Astrocyte (in vitro differentiated cells and primary cell): ENCODE measurements at regions not wholly inside any gene's neighbourhood (a gene's known extent, or its start where the extent isn't known, plus 50 kb on each side); places are given as distances from the start of the nearest gene placed in this dataset.

Source experiments
- DNase-seq: peaks from one replicate; pipeline ENCODE4 v3.0.0-alpha.2; 2010; ENCODE audit warnings: low read depth
- FAIRE-seq: peaks from 2 replicates; lab custom pipeline; 2011; peaks lifted over from hg19 to GRCh38; lab: Jason Lieb, UNC
- H2AFZ ChIP-seq: 2 replicates; pipeline ENCODE4 v1.6.0; 2012; ENCODE audit warnings: low read depth, low read length, inconsistent platforms
- H3K27ac ChIP-seq: 2 replicates; pipeline ENCODE4 v1.5.1; 2011; ENCODE audit warnings: low read depth, low read length, inconsistent platforms
- H3K27me3 ChIP-seq: 2 replicates; pipeline ENCODE4 v1.6.0; 2011; ENCODE audit warnings: low read length, inconsistent platforms; ENCODE audit not compliant: insufficient read depth
- H3K36me3 ChIP-seq: 2 replicates; pipeline ENCODE4 v1.5.1; 2011; ENCODE audit warnings: low read length, inconsistent platforms; ENCODE audit not compliant: insufficient read depth
- H3K4me1 ChIP-seq: 2 replicates; pipeline ENCODE4 v1.5.1; 2011; ENCODE audit warnings: low read length, inconsistent platforms; ENCODE audit not compliant: insufficient read depth
- H3K4me2 ChIP-seq: 2 replicates; pipeline ENCODE4 v1.6.0; 2012; ENCODE audit warnings: low read length, inconsistent platforms
- H3K4me3 ChIP-seq: 2 replicates; pipeline ENCODE4 v1.5.1; 2011; ENCODE audit warnings: low read depth, mild to moderate bottlenecking, low read length, inconsistent platforms; ENCODE audit not compliant: insufficient read depth
- H3K79me2 ChIP-seq: 2 replicates; pipeline ENCODE4 v1.6.0; 2012; ENCODE audit warnings: mild to moderate bottlenecking, low read length, inconsistent platforms; ENCODE audit not compliant: insufficient read depth
- H3K9ac ChIP-seq: 2 replicates; pipeline ENCODE4 v1.6.0; 2012; ENCODE audit warnings: mild to moderate bottlenecking, low read length, inconsistent platforms
- H3K9me3 ChIP-seq: 2 replicates; pipeline ENCODE4 v1.5.1; 2012; ENCODE audit warnings: low read depth, mild to moderate bottlenecking, low read length, inconsistent platforms; ENCODE audit not compliant: insufficient read depth
- H4K20me1 ChIP-seq: 2 replicates; pipeline ENCODE4 v1.6.0; 2012; ENCODE audit warnings: low read length, inconsistent platforms; ENCODE audit not compliant: insufficient read depth
- H3K27ac Mint-ChIP-seq: one replicate; pipeline ENCODE4 v1.8.0; 2021; ENCODE audit warnings: mild to moderate bottlenecking, mixed read lengths; ENCODE audit not compliant: unreplicated experiment
- H3K27me3 Mint-ChIP-seq: one replicate; pipeline ENCODE4 v1.8.0; 2021; ENCODE audit warnings: low read depth, mixed read lengths; ENCODE audit not compliant: unreplicated experiment
- H3K36me3 Mint-ChIP-seq: one replicate; pipeline ENCODE4 v1.8.0; 2021; ENCODE audit warnings: low read depth, mixed read lengths; ENCODE audit not compliant: unreplicated experiment
- H3K4me1 Mint-ChIP-seq: one replicate; pipeline ENCODE4 v1.8.0; 2021; ENCODE audit warnings: low read depth, mixed read lengths; ENCODE audit not compliant: unreplicated experiment
- H3K4me3 Mint-ChIP-seq: one replicate; pipeline ENCODE4 v1.8.0; 2021; ENCODE audit warnings: mild to moderate bottlenecking, moderate library complexity, mixed read lengths; ENCODE audit not compliant: unreplicated experiment
- H3K9me3 Mint-ChIP-seq: one replicate; pipeline ENCODE4 v1.8.0; 2021; ENCODE audit warnings: mild to moderate bottlenecking, mixed read lengths; ENCODE audit not compliant: unreplicated experiment
- CTCF ChIP-seq: IDR thresholded peaks from 2 replicates; pipeline ENCODE4 v1.5.1; 2011; ENCODE audit warnings: low read depth, mild to moderate bottlenecking, inconsistent platforms, low read length, moderate library complexity; ENCODE audit not compliant: insufficient read depth
- EZH2 ChIP-seq: IDR thresholded peaks from 2 replicates; pipeline ENCODE4 v1.6.1; 2012; ENCODE audit warnings: mild to moderate bottlenecking, low read length, inconsistent platforms; ENCODE audit not compliant: insufficient read depth

GRCh38 chr9:81145331-81145963 lies 543.9 kb downstream of the TLE1 start:
- DNase-seq = peak; percentile 21
- peaks cover 4% of the 10 kb centered on the region for H3K4me1 Mint-ChIP-seq
- H3K27ac Mint-ChIP-seq = no peak overlapping the region

GRCh38 chr9:81141961-81142360 lies 547.4 kb downstream of the TLE1 start:
- FAIRE-seq = no peak
- no peak for DNase-seq
- Histone ChIP-seq H3K4me1 (peaks cover 14% of the 10 kb centered on the region), H3K9ac (no peak overlapping the region), H4K20me1 (no peaks in the 10 kb centered on the region), H3K27ac (no peak overlapping the region), H3K27me3 (peaks cover 2% of the 10 kb centered on the region), H3K79me2 (no peaks in the 10 kb centered on the region), H2AFZ (no peak overlapping the region), H3K4me2 (no peak overlapping the region), H3K36me3 (no peaks in the 10 kb centered on the region), H3K4me3 (no peak overlapping the region), H3K9me3 (no peaks in the 10 kb centered on the region)
- H3K27me3 Mint-ChIP-seq = peaks cover 11% of the 10 kb centered on the region
- H3K4me3 Mint-ChIP-seq = no peak overlapping the region
- TF ChIP-seq CTCF (no peak), EZH2 (no peak)
- H3K4me1 Mint-ChIP-seq = peaks cover 4% of the 10 kb centered on the region
- H3K36me3 Mint-ChIP-seq = no peaks in the 10 kb centered on the region
- H3K27ac Mint-ChIP-seq = no peak overlapping the region
- peaks cover 3% of the 10 kb centered on the region for H3K9me3 Mint-ChIP-seq

More at GRCh38 chr9:81145331-81145963, 543.9 kb downstream of the TLE1 start:
- peak; percentile 17 for FAIRE-seq
- H3K9me3 Mint-ChIP-seq = peaks cover 6% of the 10 kb centered on the region
- Histone ChIP-seq H3K9me3 (no peaks in the 10 kb centered on the region), H2AFZ (no peak overlapping the region), H4K20me1 (no peaks in the 10 kb centered on the region), H3K4me3 (no peak overlapping the region), H3K27ac (no peak overlapping the region), H3K79me2 (no peaks in the 10 kb centered on the region), H3K36me3 (no peaks in the 10 kb centered on the region), H3K9ac (no peak overlapping the region), H3K4me2 (peak overlapping the region; percentile 45), H3K27me3 (no peaks in the 10 kb centered on the region), H3K4me1 (peaks cover 17% of the 10 kb centered on the region)
- H3K27me3 Mint-ChIP-seq = no peaks in the 10 kb centered on the region
- no peaks in the 10 kb centered on the region for H3K36me3 Mint-ChIP-seq
- H3K4me3 Mint-ChIP-seq = no peak overlapping the region
- TF ChIP-seq CTCF = no peak
- TF ChIP-seq EZH2 = no peak

GRCh38 chr9:81137976-81138568 lies 551.3 kb downstream of the TLE1 start:
- Histone ChIP-seq H3K9me3 (no peaks in the 10 kb centered on the region), H2AFZ (no peak overlapping the region), H3K36me3 (no peaks in the 10 kb centered on the region), H3K9ac (no peak overlapping the region), H3K4me3 (no peak overlapping the region), H3K4me1 (no peaks in the 10 kb centered on the region), H3K79me2 (no peaks in the 10 kb centered on the region), H3K4me2 (no peak overlapping the region), H4K20me1 (no peaks in the 10 kb centered on the region), H3K27me3 (peaks cover 2% of the 10 kb centered on the region), H3K27ac (no peak overlapping the region)
- Mint-ChIP-seq H3K9me3 (no peaks in the 10 kb centered on the region), H3K36me3 (no peaks in the 10 kb centered on the region), H3K4me3 (no peak overlapping the region), H3K4me1 (peaks cover under 1% of the 10 kb centered on the region), H3K27me3 (peaks cover 11% of the 10 kb centered on the region), H3K27ac (no peak overlapping the region)
- FAIRE-seq (no peak), DNase-seq (no peak)
- TF ChIP-seq CTCF (no peak), EZH2 (no peak)
